ENCODE measurements at regions not wholly inside any gene's neighbourhood (a gene's known extent, or its start where the extent isn't known, plus 50 kb on each side); places are given as distances from the start of the nearest gene placed in this dataset.

DNA sequence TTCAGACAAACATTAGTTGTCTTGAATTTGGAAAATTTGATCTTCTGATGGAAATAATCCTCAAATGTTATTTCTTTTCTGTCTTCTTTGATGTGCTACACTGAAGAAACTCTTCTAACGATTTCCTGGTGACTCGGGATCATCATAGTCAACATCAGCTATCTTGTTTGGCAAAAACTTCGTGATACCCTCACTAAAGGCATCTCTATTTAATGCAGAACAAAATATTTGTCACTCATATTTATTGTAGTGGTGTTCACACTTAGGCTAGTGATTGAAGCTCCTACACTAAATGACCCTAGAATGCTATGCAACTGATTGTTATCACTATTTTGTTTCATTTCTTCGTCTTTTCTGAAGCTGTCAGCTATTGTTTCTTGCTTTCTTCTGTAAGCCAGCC is 334.7 kb upstream of the ZEB2 start:
- Histone ChIP-seq H3K18ac (ENCODE audit: insufficient read length, low read depth, low read length) (no peak overlapping the region), H3K23ac (ENCODE audit: insufficient read length, low read depth, low read length) (no peak overlapping the region), H3K23me2 (ENCODE audit: insufficient read length, low read depth, low read length, poor library complexity, severe bottlenecking) (no peaks in the 10 kb centered on the region), H3K4me2 (ENCODE audit: insufficient read depth, insufficient read length, low read length) (no peak overlapping the region), H2BK20ac (ENCODE audit: low read depth, low read length, poor library complexity, severe bottlenecking) (no peak overlapping the region), H4K91ac (ENCODE audit: insufficient read length, low read depth, low read length) (no peak overlapping the region), H2BK12ac (ENCODE audit: insufficient read length, low read depth, low read length) (no peak overlapping the region), H3K79me1 (ENCODE audit: insufficient read depth, low read depth, low read length, poor library complexity, severe bottlenecking) (no peaks in the 10 kb centered on the region), H3K79me2 (ENCODE audit: insufficient read depth, low read length) (no peaks in the 10 kb centered on the region), H3K27me3 (ENCODE audit: insufficient read depth, low read length) (no peaks in the 10 kb centered on the region), H3K14ac (ENCODE audit: insufficient read depth, low read length) (no peak overlapping the region), H2BK120ac (ENCODE audit: low read depth, low read length, poor library complexity, severe bottlenecking) (no peak overlapping the region), H2AFZ (ENCODE audit: low read length) (no peak overlapping the region), H2AK5ac (ENCODE audit: insufficient read length, low read length) (no peak overlapping the region), H3K4me1 (ENCODE audit: insufficient read depth, low read length) (no peaks in the 10 kb centered on the region), H4K5ac (ENCODE audit: insufficient read length, low read depth, low read length) (no peak overlapping the region), H4K8ac (replicated peaks; ENCODE audit: insufficient read length, low read depth, low read length) (no peak overlapping the region), H3K9me3 (ENCODE audit: control insufficient read depth, low read depth, low read length) (no peaks in the 10 kb centered on the region), H2BK5ac (ENCODE audit: insufficient read length, low read length) (no peak overlapping the region), H3K56ac (ENCODE audit: insufficient read length, low read depth, low read length) (no peak overlapping the region), H3K9ac (ENCODE audit: extremely low read depth, insufficient read length, low read length) (no peak overlapping the region), H4K20me1 (ENCODE audit: control insufficient read depth, insufficient read depth, insufficient read length) (no peaks in the 10 kb centered on the region), H3K27ac (ENCODE audit: insufficient read length, low read depth, low read length) (no peak overlapping the region), H2BK15ac (ENCODE audit: low read depth, low read length) (no peak overlapping the region), H3T11ph (ENCODE audit: low read length) (no peak overlapping the region), H3K4ac (ENCODE audit: low read depth, low read length) (no peak overlapping the region)
- Mint-ChIP-seq H3K27ac (no peak overlapping the region), H3K27me3 (ENCODE audit: low read depth) (no peaks in the 10 kb centered on the region), H3K36me3 (ENCODE audit: insufficient read depth in 1 of 3, low read depth in 3 of 3) (no peaks in the 10 kb centered on the region), H3K4me1 (peaks cover 11 to 13% of the 10 kb centered on the region in 2 experiments), H3K4me3 (no peak overlapping the region), H3K9me3 (peaks cover 0 to 4% of the 10 kb centered on the region in 2 experiments; a peak in 1 of 5 replicates)
- TF ChIP-seq, protein P1, sequence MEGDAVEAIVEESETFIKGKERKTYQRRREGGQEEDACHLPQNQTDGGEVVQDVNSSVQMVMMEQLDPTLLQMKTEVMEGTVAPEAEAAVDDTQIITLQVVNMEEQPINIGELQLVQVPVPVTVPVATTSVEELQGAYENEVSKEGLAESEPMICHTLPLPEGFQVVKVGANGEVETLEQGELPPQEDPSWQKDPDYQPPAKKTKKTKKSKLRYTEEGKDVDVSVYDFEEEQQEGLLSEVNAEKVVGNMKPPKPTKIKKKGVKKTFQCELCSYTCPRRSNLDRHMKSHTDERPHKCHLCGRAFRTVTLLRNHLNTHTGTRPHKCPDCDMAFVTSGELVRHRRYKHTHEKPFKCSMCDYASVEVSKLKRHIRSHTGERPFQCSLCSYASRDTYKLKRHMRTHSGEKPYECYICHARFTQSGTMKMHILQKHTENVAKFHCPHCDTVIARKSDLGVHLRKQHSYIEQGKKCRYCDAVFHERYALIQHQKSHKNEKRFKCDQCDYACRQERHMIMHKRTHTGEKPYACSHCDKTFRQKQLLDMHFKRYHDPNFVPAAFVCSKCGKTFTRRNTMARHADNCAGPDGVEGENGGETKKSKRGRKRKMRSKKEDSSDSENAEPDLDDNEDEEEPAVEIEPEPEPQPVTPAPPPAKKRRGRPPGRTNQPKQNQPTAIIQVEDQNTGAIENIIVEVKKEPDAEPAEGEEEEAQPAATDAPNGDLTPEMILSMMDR (conservative IDR thresholded peaks at IDR 0.05): no peak
- no CpG with 5 or more reads among the region's 4 CpGs for WGBS (ENCODE audit: extremely low coverage, insufficient read length, low lambda C conversion rate)
- DNase-seq: no peak
